Renal cortical epithelial cell (primary cell): ENCODE measurements at regions not wholly inside any gene's neighbourhood (a gene's known extent, or its start where the extent isn't known, plus 50 kb on each side); places are given as distances from the start of the nearest gene placed in this dataset.
A peak's percentile ranks its signal among the peaks of the same experiment; 100 is the strongest.

ENCODE experiments used
- DNase-seq: peaks from one replicate; pipeline ENCODE4 v3.0.0-alpha.2; 2011; ENCODE audit warnings: low read depth

DNA sequence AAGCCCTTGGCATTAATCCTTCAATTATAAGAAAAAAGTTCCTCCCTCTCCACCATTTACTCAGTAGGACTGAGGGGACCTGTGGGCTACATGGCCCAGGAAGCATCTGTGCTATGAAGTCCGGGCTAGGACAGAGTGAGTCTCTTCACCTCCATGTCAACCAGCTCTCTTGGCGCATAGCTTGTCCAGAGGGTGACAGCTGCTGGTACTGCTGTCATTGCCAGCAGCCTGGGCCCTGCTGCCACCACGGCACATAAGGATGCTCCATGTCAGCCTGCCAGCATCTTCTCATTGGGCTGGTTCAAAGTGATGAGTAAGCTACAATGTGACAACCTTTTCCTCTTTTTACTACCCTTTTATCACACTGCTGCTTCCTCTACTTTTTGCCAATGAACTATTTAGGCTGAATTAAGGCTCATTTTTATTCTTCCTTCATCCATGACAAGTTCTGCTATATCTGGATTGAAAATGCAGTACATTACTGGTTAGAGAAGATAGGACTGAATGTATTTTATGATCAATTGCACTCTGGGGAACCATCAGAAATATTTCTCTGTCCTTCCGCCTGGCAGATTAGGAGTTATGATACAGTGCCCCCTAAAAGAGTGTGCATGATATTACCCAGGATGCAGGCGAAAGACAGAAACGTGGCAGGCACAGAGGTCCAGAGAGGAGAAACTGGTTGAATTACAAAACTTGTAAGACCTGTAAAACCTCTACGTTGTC, 258.9 kb upstream of the TNP1 start:
- DNase-seq, result no peak

DNA sequence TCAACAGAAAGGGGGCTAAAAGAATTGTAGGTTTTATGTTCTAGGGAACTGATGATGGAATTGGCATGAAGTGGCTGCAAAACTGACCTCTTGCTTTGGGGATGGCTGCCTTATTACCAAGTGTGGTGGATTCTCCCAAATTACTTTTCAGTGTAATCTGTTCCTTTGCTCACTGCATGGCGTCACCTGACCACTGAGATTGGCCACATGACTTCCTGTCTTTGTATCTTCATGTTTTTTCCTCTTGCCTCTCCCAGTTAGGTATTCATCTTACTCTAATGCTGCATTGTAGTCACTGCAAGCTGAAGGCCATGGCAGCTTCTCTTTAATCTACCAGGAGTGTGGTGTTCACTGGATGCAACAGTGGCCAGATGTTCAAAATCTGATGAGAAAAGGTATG, 257.7 kb upstream of the TNP1 start:
- no peak for DNase-seq

DNA sequence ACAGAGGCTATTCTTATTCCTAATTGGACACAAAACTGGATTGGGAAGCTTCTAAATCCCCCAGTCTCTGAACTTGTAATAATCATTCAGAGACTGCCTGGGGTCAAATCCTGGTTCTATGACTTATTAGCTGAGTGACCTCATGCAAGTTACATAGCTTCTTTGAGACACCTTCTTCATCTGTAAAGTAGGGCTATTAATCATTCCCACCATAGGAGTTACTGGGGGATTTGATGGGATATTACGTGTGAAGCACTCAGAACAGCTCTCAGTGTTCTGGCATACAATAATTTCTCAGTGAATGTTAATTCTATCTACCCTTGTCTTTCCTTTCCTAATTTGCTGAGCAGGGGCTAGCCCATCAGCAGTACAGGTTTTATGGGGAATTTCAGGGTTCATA, 256.7 kb upstream of the TNP1 start:
- DNase-seq, result no peak

DNA sequence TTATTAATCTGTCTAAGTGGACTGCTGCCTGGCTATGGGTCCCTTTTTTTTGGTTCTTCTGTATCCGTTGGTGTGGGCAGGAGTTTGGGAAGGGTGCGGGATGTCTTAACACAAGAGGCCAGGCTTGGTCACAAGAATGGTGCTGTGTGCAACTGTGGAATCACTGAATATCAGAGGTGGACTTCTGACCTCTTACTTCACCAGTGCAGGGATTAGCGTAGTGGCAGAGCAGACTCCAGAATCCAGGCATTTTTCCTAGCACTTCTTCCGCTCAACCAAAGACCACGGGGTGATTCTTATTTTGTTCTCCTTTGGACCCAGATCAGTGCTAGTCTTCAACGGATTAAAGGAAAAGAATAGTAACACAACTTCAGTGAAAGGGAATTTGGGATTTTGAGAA, 254.3 kb upstream of the TNP1 start:
- DNase-seq, result peak; percentile 18

DNA sequence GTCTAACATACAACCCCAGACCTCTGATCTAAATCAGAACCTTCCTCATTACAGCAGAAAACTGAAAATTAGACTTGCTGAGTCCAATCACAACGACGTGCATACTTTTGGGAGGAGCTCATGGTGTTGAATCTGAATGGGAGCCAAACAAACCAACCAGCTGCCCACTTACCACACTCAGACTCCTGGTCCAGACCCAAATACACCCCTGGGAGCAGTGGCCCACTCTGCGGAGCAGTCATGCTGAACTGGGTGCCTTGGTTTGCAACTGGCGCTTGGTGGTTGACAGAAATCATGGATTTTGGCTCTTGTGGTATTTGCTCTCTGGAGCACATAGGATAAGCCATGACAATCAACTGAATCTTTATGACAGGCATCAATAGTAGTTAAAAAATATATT, 253.6 kb upstream of the TNP1 start:
- DNase-seq, result no peak

DNA sequence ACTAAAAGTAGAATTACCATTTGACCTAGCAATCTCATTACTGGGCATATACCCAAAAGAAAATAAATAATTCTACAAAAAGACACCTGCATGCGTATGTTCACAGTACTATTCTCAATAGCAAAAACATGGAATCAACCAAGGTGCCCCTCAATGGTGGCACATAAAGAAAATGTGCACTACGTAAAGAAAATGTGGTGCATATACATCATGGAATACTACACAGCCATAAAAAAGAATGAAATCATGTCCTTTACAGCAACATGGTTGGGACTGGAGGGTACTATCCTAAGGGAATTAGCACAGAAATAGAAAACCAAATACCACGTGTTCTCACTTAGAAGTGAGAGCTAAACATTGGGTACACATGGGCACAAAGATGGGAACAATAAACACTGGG, 250.7 kb upstream of the TNP1 start:
- no peak for DNase-seq

DNA sequence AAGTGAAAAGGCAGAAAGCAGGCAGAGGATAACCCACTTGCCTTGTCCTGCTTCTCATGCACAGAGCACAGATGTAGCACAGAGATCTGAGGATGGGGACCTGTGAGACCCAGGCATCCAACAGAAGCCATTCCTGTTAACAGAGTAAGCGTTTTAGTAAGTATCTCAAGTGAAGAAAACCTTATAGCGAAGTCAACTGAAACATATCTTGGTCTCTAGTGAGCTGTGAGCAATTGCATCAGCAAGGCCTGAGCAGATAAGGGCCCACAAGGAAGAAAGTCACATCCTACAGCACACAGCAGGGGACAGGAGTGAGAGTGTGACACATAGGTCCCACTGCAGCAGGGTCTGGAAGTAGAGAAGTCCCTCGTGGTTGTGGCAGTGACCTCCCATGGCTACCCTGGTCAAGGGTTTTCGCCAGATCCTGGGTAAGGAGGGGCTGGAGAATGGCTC, 248.7 kb upstream of the TNP1 start:
- no peak for DNase-seq

DNA sequence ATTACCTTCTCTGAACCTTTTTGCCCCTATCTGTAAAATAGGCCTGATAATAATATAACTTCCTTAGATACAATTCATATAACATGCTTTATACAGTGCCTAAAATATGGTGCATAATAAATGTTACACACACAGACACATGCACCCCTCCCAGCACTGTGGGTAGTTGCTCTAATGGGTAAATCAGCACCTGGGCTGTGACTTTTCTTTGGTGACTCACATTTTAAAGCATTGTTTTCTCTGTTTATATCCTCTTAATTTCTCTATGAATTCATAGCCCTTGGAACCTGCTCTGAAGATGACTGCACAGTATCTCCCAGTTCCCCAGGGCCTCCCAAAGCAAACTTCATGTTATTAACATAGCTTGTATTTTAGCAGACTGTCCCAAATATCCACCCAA, 248.2 kb upstream of the TNP1 start:
- peak; percentile 41 for DNase-seq

DNA sequence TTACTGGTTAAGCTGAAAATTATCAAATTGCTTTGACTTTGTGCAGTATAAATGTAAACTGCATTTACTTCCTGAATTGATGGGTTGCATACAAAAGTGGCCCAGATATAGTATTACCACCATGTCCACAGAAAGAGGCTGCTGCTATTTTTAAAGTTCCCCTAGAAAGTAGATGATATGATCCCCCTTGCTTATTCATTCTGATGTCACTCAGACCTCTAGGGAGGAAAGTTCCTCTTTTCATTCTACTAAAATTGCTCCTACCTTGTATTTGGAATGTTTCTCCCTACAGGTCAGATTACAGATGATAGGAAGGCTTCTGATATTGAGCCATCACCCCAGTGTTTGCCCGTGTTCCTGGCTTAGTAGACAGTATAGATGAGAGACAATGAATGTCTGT, 247.6 kb upstream of the TNP1 start:
- no peak for DNase-seq

DNA sequence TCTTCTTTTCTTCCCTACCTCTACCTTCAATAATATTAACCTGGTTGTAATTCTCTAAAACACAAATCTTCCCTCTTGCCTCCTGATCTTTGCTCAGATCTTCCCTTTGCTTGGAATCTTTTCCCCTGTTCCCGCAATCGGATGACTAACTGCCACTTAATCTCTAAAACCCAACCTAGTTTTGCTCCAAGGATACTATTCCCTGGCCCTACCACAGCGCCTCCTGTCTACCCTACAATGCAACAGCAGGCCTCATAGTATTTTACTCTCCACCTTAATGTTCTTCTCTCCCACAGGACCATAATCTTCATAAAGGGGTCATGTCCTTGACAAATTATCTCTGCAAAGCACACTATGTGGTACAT, 246.8 kb upstream of the TNP1 start:
- peak; percentile 62 for DNase-seq

DNA sequence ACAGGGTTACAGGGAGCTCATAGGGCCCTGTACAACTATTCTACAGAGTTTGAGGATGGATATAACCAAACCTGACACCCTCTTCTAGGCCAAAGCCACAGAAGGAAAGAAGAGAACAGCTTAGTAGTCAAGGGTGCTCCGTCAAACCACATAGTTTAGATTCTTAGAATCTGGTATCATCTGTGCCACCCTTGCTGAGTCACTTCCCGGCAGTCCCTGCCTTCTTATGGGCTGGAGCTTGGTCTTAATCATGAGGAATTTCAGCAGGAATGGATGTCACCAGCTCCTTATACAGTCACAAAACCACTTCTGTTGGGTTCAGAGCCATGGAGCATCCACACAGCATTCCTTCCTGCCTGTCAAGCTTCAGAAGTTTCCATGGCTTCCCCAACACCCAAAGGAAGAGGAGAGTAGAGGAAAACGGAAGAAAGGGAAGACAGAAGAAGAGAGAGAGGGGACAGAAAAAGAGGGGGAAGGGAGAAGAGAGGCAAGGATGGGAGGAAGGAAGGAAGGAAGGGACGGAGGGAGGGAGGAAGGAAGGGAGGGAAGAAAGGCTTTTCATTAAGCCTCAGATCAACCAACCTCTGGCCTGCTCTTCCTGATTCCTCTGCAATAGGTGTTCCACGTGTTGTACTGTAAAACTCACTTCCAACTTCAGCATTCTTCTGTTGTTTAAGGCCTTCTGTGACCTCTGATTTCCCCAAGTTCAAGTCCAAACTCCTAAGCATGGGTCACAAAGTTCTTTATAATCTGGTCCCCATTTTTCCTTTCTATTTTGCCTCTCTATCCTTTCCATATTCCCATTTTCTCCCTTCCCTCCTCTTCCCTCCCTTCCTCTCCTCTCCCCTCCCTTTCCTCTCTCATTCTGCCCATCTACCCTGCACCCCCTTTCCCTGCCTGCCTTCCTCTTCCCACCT, 246.1 kb upstream of the TNP1 start:
- DNase-seq, result peak; percentile 100

DNA sequence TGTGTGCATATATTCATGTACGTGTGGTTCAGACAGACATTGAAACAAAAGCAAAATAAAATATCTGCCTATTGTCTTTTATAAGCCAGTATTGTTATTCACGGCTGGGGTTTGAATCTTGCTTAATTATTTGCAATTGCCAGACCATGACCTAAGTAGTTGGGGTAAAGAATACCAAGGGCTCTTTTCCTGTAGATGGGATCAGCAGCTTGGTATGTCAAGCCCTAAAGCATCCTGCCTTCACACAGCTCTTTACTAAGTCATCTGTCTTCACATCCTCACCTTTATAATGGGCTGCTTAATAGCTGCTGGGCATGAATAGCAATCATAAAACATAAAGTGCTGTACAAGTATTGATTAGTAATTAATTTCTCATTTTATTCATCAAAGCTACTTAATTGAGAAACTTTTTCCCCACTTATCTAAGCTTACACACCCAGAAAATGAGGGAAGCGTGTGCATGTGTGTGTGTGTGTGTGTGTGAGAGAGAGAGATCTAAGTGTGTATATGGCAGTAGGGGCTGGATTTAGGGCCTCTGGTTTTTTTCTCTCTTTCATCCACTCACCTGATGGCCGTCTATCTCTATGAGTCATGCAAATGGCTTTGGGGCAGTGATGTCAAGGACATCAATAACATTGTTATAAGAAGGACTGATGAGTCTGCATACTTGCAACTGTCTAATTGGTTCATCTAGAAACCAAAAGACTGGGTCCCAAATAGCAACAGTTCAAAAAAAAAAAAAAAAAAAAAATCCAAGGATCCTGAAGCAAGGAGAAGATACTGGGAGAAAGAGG, 244.1 kb upstream of the TNP1 start:
- DNase-seq, result peak; percentile 95

DNA sequence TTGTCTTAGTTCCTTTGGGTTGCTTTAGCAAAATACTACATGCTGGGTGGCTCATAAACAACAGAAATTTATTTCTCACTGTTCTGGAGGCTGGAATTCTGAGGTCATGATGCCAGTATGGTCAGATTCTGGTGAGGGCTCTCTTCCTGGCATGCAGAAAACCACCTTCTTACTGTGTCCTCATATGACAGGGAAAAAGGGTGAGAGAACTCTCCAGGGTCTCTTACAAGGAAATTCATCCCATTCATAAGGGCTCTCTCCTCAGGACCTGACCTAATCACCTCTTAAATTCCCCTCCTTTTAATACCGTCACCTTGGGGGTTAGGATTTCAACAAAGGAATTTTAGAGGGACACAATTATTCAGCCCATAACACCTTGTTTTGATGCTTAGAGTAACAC, 243.1 kb upstream of the TNP1 start:
- peak; percentile 93 for DNase-seq

DNA sequence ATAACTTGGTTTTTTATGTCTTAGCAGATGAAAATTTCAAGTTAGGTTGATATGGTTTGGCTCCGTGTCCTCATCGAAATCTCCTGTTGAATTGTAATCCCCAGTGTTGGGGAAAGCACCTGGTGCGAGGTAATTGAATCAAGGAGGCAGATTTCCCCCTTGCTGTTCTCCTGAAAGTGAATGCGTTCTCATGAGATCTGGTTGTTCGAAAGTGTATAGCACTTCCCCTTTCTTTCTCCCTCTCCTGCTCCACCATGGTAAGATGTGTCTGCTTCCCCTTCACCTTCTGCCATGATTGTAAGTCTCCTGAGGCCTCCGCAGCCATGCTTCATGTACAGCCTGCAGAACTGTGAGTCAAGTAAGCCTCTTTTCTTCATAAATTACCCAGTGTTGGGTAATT, 242.1 kb upstream of the TNP1 start:
- no peak for DNase-seq

DNA sequence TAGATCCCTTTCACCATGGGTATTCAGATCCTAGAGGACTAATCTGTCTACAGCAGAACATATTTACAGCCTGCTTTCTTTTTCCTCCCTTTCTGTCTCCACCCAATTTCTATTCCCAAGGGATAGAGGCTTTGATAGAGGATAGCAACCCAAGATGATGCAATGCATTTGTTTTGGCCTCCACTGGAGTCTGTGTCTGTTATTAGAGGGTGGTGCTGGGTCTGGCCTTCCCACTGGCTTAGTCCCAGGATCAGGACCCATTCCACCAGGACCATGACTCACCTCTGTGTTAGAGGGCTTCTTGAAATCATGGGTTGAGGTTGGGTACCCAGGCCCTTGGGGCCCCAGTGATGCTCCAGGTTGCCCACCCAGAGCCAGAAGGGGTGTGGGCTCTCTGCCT, 239.7 kb upstream of the TNP1 start:
- peak; percentile 22 for DNase-seq

DNA sequence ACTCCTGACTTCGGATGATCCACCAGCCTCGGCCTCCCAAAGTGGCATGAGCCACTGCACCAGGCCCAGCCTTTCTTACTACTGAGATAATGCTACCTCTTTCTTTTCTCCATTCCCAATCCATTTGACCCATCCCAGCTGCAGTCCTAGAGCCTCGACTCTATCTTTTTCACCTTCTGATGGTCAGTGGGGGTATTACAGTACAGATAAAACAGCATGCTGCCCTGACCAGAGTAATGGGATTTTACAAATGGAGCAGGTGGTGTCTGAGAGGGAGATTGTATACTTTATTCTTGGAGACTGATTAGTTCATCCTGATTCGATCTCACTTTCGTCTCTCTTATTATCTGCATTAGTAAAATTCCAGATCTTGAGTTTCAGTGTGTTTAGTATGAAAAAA, 238.6 kb upstream of the TNP1 start:
- no peak for DNase-seq

DNA sequence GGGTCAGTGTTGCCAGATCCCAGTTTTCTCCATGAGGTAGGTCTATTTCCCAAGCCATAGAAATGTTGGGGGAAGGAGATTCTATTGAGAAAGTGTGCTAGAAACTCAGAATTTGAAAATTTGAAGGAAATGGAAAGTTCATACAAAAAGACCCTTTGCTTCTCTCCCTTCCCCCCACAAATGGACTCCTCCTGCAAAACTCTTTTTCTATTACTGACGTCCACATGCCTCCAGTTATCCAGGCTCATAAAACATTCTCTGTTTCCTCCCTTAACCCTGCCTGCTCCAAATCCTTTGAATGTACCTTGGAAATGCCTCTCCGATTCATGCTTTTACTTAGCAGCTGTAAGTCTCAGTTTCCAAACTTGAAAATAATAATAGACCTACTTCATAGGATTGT, 237.5 kb upstream of the TNP1 start:
- DNase-seq, result no peak

DNA sequence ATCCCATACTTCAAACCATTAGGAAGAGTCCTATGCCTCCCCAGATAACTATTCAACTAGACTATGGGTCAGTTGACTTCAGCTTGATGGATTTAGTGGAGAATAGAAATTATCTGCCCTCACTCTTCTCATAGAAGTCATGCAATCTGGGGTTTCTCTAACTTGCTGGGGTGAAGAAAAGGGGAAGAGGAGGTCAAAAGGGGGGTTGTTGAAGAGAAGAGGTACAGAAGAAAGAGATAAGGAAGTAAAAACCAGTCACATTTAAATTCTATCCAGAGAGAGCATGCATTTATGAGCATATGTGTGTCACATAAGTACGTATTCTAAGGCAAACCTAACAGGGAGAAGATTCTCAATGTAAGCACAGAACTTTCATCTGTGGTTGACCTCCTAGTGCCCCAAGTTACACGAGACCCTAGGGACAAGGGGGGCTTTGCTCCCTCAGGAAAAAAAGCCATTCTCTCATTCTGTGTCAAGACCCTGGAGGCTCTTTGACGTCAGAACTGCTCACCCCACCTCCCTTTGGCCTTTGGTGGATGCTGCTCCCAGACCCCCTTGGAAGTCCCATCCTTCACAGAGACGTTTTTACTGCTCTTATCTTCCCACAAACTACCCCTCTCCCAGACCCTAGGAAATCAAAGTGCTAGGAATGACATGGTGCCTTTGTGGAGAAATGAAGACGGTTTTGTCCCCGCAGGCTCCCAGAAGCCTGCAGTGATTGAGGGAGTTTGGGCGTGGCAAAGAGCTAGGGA, 236.8 kb upstream of the TNP1 start:
- no peak for DNase-seq

DNA sequence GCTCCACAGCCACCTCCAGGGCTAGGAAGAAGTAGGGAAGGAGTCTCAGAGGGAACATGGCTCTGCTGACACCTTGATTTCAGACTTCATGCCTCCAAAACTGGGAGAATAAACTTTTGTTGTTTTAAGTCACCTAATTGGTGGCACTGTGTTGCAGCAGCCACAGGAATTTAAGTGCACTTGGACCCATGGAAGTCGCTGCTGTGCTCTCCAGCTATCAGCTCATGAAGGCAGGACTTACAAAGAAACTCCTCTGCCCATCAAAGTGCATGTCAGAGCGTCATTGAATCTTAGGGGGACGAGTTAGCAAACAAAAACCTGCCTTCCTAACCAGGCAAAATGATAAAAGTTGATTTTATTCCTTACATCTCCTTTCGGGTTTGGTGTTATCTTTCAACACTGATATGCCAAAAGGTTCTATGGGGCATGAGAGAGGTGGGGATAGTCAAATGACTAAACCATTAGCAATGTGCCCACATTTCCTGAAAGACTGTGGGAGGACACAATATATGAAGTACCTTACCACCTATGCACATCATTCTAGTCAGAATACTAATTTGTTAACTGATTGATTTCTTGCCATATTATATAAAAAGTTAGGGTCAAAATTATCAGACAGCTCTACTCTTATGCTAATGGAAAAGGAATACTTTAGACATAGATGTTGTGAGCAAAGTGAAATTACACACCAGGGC, 235.8 kb upstream of the TNP1 start:
- peak; percentile 31 for DNase-seq

DNA sequence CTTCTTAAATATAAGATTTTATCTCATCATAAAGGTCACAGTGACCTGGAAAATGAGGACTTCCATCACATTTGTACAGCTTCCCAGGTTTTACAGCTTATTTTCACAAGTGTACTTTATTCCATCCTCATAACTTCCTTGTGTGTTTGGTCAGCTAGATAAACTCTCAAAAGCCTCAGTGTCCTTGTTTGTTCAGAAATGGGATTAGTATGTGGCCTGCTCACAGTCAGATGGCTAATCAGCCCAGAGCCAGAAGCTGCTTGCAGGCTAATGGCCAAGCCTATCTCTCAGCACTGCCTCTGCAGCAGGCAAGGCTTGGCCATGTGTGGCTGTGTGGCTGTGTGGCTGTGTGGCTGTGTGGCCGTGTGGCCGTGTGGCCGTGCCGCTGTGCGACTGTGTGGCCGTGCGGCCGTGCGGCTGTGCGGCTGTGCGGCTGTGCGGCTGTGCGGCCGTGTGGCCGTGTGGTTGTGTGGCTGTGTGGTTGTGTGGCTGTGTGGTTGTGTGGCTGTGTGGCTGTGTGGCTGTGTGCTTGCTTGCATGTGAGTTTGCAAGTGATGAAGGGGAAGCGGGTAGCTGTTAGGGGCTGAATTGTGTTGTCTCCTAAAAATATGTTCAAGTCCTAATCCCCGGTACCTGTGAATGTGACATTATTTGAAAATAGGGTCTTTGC, 233.0 kb upstream of the TNP1 start:
- DNase-seq, result no peak

DNA sequence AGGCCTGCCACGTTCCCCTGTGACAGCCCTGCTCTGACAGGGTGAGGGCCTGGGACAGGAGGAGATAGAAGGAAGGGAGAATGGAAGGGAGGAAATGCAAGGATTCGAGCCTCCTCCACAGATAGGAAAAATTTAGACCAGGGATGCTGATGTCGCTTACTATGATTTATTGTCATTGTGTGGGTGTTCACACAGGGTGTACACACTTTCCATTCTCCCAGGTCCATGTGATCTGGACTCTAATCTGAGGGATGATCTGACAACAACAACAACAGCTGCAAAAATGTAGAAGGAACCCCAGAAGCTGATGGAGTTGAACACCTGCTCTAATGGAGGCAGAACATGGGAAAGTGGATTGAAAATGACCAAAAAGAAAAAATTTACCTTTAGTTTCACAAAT, 231.7 kb upstream of the TNP1 start:
- DNase-seq, result no peak
